Ecto neural progenitor cell (in vitro differentiated cells): ENCODE measurements at regions not wholly inside any gene's neighbourhood (a gene's known extent, or its start where the extent isn't known, plus 50 kb on each side); places are given as distances from the start of the nearest gene placed in this dataset.
"Not testable (repeated sequence)": the region's sequence is repeated elsewhere in the genome, so short reads cannot be mapped to it uniquely, and the experiment has no call there.

Source experiments
- DNase-seq: peaks from one replicate; pipeline ENCODE4 v3.0.0-alpha.2; 2018; ENCODE audit warnings: low spot score

GRCh38 chrX:14351611-14352303 lies 177.6 kb upstream of the GLRA2 start:
- no peak for DNase-seq

- no peak for DNase-seq
These were observed 181.8 kb upstream of the GLRA2 start for GRCh38 chrX:14347523-14347922.

GRCh38 chrX:14344172-14344940 lies 185.0 kb upstream of the GLRA2 start:
- no peak for DNase-seq

DNA sequence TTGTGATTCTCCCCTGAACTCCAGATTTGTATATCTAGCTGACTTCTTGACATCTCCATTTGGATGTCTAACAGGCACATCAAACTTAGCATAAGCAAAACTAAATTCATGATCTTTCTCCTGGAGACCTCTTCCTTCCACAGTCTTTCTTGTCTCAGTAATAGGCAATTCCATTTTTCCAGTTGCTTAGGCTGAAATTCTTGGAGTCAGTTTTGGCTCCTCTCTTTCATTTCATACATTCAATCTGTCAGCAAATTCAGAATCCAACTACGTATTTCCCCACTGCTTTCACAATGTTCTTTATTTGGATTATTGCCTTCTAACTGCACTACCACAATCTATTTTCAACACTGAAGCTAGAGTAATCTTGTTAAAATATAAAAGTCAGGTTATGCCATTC lies 219.9 kb upstream of the GLRA2 start:
- no peak for DNase-seq

DNA sequence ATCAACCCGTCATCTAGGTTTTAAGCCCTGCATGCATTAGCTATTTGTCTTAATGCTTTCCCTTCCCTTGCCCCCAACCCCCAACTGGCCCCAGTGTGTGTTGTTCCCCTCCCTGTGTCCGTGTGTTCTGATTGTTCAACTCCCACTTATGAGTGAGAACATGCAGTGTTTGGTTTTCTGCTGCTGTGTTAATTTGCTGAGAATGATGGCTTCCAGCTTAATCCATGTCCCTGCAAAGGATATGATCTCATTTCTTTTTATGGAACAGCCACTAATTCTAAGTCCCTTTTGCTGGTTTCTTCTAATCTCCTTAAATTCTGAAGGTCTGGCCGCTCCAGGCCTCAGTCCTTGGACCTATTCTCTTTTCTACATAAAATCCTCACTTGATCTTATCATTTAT lies 220.4 kb upstream of the GLRA2 start:
- not testable (repeated sequence) for DNase-seq

DNA sequence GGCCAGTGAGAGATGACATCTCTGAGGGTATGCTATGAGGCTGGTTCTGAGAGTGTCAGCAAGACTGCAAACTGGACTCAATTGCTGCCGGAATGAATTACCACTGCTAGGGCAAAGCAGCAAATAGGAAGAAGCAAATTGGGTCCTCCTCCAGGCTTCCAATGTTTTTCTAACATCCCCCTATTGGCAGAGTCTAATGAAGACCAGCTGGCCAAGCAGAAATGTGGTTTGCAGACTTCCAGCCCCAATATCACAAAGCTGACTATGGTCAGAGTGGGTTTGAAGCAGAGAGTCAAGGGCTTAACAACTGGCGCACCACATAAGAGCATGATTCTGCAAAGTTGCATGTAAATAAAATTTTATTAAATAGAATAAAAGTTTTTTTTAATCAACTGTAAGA lies 225.4 kb upstream of the GLRA2 start:
- no peak for DNase-seq

DNA sequence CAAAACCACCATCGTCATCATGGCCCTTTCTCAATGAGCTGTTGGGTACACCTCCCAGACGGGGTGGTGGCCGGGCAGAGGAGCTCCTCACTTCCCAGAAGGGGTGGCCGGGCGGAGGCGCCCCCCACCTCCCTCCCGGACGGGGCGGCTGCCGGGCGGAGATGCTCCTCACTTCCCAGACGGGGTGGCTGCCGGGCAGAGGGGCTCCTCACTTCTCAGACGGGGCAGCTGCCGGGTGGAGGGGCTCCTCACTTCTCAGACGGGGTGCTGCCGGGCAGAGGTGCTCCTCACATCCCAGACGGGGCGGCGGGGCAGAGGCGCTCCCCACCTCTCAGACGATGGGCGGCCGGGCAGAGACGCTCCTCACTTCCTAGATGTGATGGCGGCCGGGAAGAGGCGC lies 226.8 kb upstream of the GLRA2 start:
- DNase-seq, result not testable (repeated sequence)

DNA sequence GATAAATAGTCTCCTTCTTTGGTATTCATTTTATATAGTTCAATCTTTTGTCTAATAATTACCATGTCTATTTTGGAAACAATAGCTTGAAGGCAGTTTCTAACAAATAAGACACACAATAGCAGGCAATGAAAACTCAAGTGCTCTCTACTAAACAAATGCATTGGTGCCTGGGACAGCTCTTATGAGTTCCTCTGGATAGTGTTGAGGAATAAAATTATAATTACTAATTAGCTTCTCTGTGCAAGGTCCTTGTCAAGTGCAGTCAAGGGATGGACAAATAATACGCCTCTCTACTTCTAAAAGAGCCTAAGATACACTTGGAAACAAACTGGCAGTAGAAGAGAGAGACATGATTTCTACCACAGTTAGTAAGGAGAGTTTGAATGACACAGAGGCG lies 229.0 kb upstream of the GLRA2 start:
- DNase-seq, result no peak

DNA sequence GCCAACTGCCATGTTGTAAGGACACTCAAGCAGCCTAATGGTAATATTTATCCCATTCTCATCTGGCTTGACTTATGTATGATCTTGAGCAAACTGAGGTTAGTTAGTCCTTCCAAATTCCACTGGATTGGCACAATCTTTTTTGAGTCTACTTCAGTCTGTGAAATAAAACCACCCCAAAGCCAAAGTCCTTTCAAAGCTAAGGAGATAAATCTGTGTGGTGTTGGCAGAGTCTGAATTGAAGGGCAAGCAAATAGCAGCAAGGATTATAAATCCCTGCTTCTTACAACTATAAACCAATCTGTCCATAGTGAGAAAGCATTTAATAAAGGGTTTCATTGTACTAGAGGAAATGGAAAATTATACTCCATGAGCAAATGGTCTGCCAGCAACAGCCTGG lies 233.9 kb upstream of the GLRA2 start:
- no peak for DNase-seq

DNA sequence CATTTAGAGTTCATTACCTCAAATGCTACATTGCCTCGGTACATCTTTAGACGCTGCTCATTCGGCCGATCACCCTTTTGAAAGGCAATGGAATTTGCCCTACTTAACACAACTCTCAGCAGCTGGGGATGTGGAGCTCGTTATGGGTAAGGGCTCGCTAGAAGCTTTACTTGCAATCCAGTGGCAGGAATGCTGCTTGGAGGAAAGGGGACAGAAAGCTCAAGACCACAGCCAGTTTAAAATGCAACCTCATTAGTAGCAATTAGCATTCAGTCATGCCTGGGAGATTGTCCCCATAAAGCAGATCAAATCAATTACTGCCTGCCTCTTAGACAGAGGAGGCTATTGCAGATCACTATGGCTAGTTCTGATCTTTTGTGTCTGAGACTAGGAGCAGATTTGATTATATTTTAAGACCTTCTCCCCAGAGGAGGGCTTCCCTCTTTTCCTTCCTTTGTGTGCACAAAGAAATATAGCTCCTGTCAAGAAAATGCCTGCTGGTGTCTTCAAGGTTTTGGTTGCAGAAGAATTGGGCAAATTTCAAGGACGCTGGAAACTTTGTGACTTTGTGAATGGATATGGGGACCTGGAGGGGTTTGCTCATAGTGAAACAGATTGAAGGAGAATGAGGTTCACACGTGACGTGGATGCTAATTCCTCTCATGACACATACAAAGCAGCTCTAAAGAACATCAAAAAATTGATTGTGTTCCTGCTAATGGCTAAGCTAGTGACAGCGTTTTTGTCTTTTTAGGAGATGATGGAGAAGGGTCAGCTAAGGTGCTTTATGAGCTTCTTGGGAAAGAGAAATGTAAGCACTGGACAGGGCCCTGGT lies 237.5 kb upstream of the GLRA2 start:
- no peak for DNase-seq

GRCh38 chrX:14290335-14290734 lies 239.0 kb upstream of the GLRA2 start:
- DNase-seq, result no peak

DNA sequence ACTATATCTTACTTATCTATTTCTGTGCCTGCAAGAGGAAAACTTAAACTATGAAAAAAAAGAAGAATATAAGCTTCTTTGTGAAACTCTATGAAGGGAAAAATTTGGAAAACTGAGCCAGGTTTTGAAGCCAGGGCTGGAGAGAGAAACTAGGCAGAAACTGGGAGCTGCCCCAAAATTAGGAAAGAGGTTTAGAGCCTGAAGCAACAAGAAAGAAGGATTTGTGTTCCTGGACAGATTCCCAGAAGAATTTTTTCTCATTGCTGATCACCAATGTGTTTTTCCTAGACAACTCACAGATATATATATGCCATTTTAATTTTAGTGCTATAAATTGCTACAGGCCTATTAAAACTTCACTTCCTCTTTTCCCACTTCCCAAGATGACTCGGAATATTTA lies 245.0 kb upstream of the GEMIN8 start:
- DNase-seq, result no peak

GRCh38 chrX:14267216-14267615 lies 237.5 kb upstream of the GEMIN8 start:
- DNase-seq, result no peak

GRCh38 chrX:14266705-14267104 lies 237.0 kb upstream of the GEMIN8 start:
- DNase-seq, result no peak

DNA sequence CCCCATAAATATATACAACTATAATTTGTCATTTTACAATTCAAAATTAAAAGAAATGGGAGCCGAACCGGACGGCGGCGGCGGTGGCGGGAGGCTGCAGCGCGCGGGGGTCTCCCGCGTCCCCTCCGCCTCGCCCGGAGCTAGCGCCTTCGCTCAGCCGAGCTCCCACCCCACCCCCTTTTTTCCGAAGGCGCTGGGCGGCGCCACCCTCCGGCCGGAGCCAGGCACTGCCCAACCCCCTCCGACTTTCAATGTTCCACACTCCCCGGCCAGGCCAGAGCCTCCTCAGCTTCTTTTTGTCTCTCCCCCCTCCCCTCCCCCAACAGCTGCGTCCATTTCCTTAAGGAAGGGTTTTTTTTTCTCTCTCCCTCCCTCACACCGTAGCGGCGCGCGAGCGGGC lies 214.1 kb upstream of the GEMIN8 start:
- peak; percentile 46 for DNase-seq

- no peak for DNase-seq
These were observed 205.3 kb upstream of the GEMIN8 start for GRCh38 chrX:14235004-14235403.

DNA sequence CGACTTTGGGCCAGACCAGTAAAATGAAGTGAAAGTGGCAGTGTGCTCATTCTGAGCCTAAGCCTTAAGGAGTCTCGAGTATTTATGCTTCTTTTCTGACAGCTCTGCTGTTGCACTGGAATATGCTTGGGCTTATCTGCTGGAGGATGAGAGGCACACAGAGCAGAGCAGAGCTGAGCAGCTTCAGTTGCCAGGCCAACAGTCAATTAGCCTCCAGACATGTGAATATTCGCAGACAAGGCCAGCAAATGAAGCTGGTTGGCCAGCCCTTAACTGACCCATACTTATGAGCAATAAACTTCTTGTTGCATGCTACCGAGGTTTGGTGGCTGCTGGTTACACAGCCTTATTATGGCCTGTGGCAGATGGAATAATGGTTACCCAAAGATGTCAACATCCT lies 203.0 kb upstream of the GEMIN8 start:
- no peak for DNase-seq

- DNase-seq, result no peak
These were observed 198.9 kb upstream of the GEMIN8 start for GRCh38 chrX:14228611-14229010.

- no peak for DNase-seq
These were observed 190.8 kb upstream of the GEMIN8 start for GRCh38 chrX:14220386-14220944.

DNA sequence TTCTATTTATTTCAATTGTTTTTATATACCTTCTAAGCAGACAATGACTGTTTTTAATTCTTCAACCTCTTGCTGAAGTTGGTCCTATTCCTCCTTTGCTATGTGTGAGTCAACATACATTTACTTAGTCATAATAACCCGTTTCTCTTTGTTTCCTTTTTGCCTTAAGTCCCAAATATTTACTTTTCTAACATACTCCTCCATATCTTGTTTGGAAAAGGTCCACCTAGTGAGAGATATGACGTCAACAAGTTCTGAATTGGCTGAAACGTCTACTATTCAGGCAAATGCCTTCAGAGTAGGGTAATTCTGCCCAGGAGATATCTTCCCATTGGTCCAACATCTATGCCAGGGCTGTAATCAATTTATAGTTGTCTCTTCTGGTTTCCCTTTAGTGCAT lies 179.3 kb upstream of the GEMIN8 start:
- DNase-seq, result no peak

GRCh38 chrX:14194711-14195110 lies 165.0 kb upstream of the GEMIN8 start:
- no peak for DNase-seq

DNA sequence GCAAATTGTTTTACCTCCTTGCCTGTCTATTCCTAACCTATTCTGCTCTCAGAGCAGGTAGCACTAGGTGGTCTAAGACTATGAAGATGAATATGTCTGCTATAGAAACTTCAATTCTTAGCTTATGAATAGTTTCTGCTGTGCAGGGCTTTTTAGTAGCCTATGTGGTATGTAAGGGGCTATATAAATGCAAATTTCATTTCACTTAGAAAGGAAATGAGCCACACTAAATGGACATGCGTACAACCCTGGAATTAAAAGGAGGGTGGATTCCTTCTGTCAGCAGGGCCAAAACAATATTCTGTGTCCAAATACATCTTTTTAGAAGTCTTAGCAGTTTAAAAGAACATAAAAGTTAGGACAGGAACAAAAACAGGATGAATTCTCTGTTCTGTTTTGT lies 163.9 kb upstream of the GEMIN8 start:
- no peak for DNase-seq

DNA sequence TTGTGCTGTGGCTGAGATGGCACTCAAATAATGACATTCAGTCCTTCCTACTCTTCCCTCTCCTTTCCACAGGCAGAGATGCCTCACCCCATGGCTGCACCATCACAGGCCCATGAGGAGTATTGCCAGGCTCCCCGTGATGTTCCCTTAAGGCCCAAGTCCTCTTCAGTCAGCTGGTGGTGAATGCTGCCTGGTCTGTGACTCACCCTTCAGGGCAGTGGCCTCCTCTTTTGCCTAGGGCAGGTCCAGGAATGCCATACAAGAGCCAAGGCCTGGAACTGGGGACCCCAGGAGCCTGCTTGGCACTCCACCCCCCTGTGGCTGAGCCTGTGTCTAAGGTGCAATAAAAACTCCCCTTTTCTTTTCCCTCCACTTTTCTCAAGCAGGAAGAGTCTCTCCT lies 144.2 kb upstream of the GEMIN8 start:
- DNase-seq, result no peak
